Kidney (tissue), 13 donors: ENCODE measurements at regions not wholly inside any gene's neighbourhood (a gene's known extent, or its start where the extent isn't known, plus 50 kb on each side); places are given as distances from the start of the nearest gene placed in this dataset.

ENCODE experiments used
- DNase-seq, 5 donors: peaks; one replicate each; pipeline ENCODE4 v3.0.0-alpha.2; 2013 to 2020
- FAIRE-seq: peaks from 2 replicates; lab custom pipeline; 2012; peaks lifted over from hg19 to GRCh38; lab: Jason Lieb, UNC
- H3K27ac ChIP-seq, 2 donors: one replicate each; pipeline ENCODE4 v1.7.0; 2013; ENCODE audit warnings: low read depth in 2 of 2, low read length in 2 of 2, inconsistent platforms in 1 of 2
- H3K27me3 ChIP-seq: one replicate; pipeline ENCODE4 v1.7.1; 2013; ENCODE audit warnings: low read length, inconsistent platforms; ENCODE audit not compliant: control insufficient read depth, insufficient read depth
- H3K36me3 ChIP-seq, 3 donors: one replicate each; pipeline versions ENCODE4 v1.7.0 to v1.7.1; 2013; ENCODE audit warnings: low read length in 3 of 3, control low read depth in 1 of 3, inconsistent platforms in 1 of 3; ENCODE audit not compliant: insufficient read depth in 3 of 3, control insufficient read depth in 2 of 3
- H3K4me1 ChIP-seq, 3 donors: one replicate each; pipeline versions ENCODE4 v1.7.0 to v1.7.1; 2013; ENCODE audit warnings: low read length in 3 of 3, inconsistent platforms in 1 of 3, low read depth in 1 of 3; ENCODE audit not compliant: control insufficient read depth in 2 of 3, insufficient read depth in 2 of 3
- H3K4me3 ChIP-seq, 3 donors: one replicate each; pipeline versions ENCODE4 v1.7.0 to v1.8.1; 2013; ENCODE audit warnings: low read length in 3 of 3, control low read depth in 1 of 3, inconsistent platforms in 1 of 3
- H3K9ac ChIP-seq, 3 donors: one replicate each; pipeline versions ENCODE4 v1.7.0 to v1.7.1; 2013; ENCODE audit warnings: low read length in 3 of 3, control low read depth in 1 of 3, inconsistent platforms in 1 of 3
- H3K9me3 ChIP-seq, 3 donors: one replicate each; pipeline versions ENCODE4 v1.7.0 to v1.7.1; 2013; ENCODE audit warnings: low read length in 3 of 3, control low read depth in 1 of 3, inconsistent platforms in 1 of 3; ENCODE audit not compliant: control insufficient read depth in 2 of 3, insufficient read depth in 1 of 3
- intact Hi-C: fragments of 100-400 bp; cut with DNase I; formaldehyde crosslinking; loops from one replicate; pipeline ENCODE4 v1.11.1; 2022
- TF ChIP-seq, protein P1 (sequence below): IDR thresholded peaks from 3 replicates; pipeline ENCODE4 v1.5.1; 2012; ENCODE audit warnings: mild to moderate bottlenecking, moderate library complexity, borderline replicate concordance; ENCODE audit not compliant: insufficient read depth; ENCODE audit errors: extremely low read depth
- donor health status: control.
- donor health status: control.
- donor health status: control.
- donor health status: control.
- donor health status: control.
- donor health status: DM: yes; HTN: yes; CAD: no.
- donor health status: Normal renal cell carcinoma (clear cell type).

DNA sequence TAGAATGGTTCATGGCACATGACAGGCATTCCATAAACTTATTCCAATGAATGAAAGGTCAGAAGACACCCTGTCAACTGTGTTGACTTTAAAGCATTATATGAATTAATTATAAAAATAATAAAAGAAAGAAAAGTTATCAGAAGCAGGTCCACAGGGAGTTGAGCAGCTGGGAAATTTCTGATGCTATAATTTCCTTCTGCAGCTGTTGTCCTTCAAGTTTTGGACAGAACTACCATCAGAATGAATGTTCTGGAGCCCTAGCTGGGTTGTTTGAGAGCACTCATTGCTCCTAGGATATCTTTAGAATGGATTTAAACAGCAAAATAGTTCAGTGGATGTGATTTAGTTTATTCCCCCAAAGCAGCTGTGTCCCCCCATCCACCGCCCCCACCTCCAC is 232.4 kb upstream of the PROK2 start:
- H3K9me3 ChIP-seq: no peaks in the 10 kb centered on the region

DNA sequence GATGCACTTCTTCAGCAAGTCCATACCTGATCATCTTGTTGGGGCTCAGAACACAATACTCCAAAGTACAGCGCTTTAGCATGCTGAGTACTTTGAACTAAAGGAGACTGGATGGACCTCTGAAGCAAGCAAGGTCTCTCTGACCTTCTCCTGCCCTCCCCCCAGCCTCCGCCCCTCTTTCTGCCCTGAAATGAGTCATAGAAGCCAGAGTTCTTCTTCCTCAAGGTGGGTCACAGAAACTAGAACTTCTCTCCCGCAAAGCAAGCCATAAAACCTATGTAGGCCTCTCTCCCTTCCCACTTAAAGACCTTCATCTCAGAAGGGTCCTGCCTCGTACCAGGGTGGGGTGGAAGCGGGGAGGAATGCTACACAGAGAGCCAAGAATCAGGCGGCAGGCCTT is 230.5 kb upstream of the PROK2 start:
- DNase-seq (no peak), FAIRE-seq (no peak)
- TF ChIP-seq, protein P1, sequence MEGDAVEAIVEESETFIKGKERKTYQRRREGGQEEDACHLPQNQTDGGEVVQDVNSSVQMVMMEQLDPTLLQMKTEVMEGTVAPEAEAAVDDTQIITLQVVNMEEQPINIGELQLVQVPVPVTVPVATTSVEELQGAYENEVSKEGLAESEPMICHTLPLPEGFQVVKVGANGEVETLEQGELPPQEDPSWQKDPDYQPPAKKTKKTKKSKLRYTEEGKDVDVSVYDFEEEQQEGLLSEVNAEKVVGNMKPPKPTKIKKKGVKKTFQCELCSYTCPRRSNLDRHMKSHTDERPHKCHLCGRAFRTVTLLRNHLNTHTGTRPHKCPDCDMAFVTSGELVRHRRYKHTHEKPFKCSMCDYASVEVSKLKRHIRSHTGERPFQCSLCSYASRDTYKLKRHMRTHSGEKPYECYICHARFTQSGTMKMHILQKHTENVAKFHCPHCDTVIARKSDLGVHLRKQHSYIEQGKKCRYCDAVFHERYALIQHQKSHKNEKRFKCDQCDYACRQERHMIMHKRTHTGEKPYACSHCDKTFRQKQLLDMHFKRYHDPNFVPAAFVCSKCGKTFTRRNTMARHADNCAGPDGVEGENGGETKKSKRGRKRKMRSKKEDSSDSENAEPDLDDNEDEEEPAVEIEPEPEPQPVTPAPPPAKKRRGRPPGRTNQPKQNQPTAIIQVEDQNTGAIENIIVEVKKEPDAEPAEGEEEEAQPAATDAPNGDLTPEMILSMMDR: no peak
- no peaks in the 10 kb centered on the region for H3K27me3 ChIP-seq
- no peak overlapping the region for H3K9ac ChIP-seq
- no peak overlapping the region for H3K4me3 ChIP-seq
- no peak overlapping the region for H3K27ac ChIP-seq
- no peaks in the 10 kb centered on the region for H3K4me1 ChIP-seq
- no peaks in the 10 kb centered on the region for H3K9me3 ChIP-seq
- intact Hi-C loops: no loop called here
- H3K36me3 ChIP-seq: no peaks in the 10 kb centered on the region

More for the DNA sequence above, 232.4 kb upstream of the PROK2 start:
- no peaks in the 10 kb centered on the region for H3K36me3 ChIP-seq
- no peak overlapping the region for H3K9ac ChIP-seq
- intact Hi-C loops: no loop called here
- DNase-seq (peak in 2 of 5 donors; percentile 33 to 66), FAIRE-seq (no peak)
- H3K4me1 ChIP-seq: no peaks in the 10 kb centered on the region
- H3K27ac ChIP-seq: no peak overlapping the region
- TF ChIP-seq, protein P1: no peak
- no peak overlapping the region for H3K4me3 ChIP-seq
- H3K27me3 ChIP-seq: no peaks in the 10 kb centered on the region

DNA sequence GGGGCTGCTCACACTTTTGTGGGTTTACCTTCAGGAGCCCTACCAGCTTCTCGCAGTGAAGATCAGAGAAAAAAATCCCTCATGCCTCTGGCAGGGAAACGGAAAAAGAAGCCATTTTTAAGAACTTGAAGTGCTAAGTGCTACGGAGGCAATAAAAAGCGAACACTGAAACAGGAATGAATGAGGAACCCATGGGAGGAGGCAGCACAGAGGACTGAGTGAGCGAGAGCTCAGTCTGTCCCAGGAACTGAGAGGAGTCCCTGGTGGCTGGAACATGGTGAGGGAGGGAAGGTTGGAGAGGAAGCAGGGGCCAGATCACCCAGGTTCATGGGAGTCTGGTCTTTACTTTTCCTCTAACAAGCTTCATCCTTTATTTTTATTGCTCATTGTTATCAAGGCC is 228.1 kb upstream of the PROK2 start:
- H3K4me3 ChIP-seq: no peak overlapping the region
- H3K9me3 ChIP-seq: no peaks in the 10 kb centered on the region
- no peak for FAIRE-seq
- no peaks in the 10 kb centered on the region for H3K4me1 ChIP-seq
- no peak overlapping the region for H3K9ac ChIP-seq
- TF ChIP-seq, protein P1: no peak
- H3K27ac ChIP-seq: no peak overlapping the region
- intact Hi-C loops: no loop called here
- H3K36me3 ChIP-seq: no peaks in the 10 kb centered on the region
- DNase-seq: peak in 1 of 5 donors; percentile 14
- no peaks in the 10 kb centered on the region for H3K27me3 ChIP-seq

DNA sequence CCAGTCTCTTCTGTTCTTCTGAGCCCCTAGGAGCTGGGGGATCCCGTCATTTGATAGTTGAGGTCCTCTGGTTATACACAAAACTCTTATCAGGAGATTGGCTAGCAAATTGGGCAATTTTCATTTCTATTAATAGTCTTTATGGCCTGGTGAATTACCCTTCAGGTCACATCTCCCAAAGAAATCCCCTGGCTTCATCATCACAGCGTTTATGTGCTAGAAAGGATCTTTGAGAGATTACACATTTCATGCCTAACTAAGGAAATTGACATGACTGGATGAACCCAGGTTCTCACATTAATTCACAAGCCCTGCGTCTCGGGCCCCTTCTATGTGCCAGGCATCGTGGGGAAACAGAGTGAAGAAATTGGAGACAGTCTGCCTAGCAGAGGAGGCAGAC is 227.4 kb upstream of the PROK2 start:
- Histone ChIP-seq H3K27me3 (no peaks in the 10 kb centered on the region), H3K4me1 (no peaks in the 10 kb centered on the region), H3K9ac (no peak overlapping the region), H3K36me3 (no peaks in the 10 kb centered on the region), H3K27ac (no peak overlapping the region), H3K4me3 (no peak overlapping the region), H3K9me3 (no peaks in the 10 kb centered on the region)
- TF ChIP-seq, protein P1: no peak
- FAIRE-seq (no peak), DNase-seq (no peak)
- intact Hi-C loops: no loop called here
